GM12872 (cell line): ENCODE measurements at regions not wholly inside any gene's neighbourhood (a gene's known extent, or its start where the extent isn't known, plus 50 kb on each side); places are given as distances from the start of the nearest gene placed in this dataset.

ENCODE experiments used
- TF ChIP-seq, protein P1 (sequence below): IDR thresholded peaks from 3 replicates; pipeline ENCODE4 v1.5.1; 2011; ENCODE audit warnings: low read depth, mild to moderate bottlenecking, low read length, moderate library complexity; ENCODE audit not compliant: insufficient read depth

DNA sequence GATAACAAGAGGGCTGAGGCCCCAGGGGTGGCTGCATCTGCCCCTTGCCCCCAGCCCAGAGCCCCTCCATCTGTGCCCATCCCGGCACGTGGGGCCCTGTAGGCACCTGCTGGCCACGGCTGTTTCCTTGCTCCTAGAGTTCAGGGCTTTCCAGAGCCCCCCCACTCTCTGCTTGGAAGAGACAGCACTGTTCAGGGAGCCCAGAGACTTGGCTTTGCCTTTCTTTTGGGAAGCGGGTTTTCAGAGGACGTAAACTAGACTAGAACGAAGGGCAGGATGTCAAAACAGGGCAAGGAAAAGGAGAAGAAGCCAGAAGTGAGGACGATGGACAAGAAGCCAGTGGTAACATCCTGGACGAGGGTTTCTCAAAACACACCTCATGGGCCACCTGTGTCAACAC, 163.3 kb upstream of the LHX5 start:
- TF ChIP-seq, protein P1, sequence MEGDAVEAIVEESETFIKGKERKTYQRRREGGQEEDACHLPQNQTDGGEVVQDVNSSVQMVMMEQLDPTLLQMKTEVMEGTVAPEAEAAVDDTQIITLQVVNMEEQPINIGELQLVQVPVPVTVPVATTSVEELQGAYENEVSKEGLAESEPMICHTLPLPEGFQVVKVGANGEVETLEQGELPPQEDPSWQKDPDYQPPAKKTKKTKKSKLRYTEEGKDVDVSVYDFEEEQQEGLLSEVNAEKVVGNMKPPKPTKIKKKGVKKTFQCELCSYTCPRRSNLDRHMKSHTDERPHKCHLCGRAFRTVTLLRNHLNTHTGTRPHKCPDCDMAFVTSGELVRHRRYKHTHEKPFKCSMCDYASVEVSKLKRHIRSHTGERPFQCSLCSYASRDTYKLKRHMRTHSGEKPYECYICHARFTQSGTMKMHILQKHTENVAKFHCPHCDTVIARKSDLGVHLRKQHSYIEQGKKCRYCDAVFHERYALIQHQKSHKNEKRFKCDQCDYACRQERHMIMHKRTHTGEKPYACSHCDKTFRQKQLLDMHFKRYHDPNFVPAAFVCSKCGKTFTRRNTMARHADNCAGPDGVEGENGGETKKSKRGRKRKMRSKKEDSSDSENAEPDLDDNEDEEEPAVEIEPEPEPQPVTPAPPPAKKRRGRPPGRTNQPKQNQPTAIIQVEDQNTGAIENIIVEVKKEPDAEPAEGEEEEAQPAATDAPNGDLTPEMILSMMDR, result no peak

DNA sequence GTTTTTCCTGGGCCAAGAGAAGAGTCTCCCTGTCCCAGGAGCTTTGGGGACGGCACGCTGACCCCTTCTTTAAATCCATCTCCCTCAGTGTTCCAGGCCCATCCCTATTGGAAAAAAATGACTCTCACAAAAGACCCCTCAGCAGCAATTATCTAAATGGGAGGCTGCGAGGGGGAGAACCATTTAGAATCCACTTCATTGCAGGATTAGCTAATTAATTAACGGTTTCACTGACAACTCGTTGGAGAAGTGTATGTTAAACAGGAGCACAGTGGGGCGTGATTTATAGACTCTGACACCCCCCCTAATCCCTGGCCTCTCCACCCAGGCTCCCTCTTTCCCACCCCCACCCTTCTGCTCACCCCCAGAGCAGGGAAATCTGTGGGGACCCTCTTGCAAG, 162.8 kb upstream of the LHX5 start:
- TF ChIP-seq, protein P1, result no peak

DNA sequence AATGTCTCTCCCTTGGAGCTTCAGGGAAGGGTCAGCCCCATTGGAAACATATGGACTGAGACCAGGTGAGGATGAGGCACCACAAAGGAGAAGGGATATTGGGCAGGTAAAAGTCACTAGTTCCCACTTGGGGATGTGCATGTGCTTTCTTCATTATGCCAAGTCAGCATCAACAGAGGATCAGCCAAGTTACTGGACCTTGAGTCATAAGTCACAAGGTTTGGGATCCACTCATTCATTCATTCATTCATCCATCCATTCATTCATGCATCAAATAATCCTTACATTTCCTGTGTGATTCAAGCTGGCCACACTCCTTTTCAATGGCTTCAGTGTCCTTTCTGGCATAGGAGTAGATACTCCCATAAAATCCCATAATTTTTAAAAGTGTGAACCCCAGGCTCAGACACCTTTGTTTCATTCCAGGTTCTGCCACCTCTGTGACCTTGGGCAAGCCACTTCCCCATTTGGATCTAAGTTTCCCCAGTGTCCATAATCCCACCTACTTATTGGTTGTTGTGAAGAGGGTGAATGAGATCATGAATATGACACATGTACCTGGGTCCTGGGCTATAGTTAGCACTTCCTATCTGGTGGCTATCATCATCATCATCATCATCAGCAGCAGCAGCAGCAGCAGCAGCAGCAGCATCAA, 162.1 kb upstream of the LHX5 start:
- TF ChIP-seq, protein P1, result no peak

DNA sequence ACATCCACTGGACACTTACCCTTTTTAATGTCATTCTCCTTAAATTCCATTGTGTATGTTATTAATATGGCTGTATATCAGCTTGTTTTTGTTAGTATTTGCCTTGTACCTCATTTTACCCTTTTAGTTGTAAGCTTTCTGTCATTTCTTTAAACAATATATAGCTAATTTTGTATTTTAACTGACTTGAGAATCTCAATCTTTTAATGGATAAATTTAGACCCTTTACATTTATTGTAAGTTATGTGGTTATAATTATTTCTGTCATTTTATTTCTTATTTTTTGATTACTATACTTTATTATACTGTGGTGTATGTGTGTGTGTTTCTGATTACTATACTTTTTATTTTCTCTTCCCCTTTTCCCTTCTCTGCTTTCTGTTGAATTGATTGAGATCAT, 159.0 kb upstream of the LHX5 start:
- TF ChIP-seq, protein P1, result no peak

DNA sequence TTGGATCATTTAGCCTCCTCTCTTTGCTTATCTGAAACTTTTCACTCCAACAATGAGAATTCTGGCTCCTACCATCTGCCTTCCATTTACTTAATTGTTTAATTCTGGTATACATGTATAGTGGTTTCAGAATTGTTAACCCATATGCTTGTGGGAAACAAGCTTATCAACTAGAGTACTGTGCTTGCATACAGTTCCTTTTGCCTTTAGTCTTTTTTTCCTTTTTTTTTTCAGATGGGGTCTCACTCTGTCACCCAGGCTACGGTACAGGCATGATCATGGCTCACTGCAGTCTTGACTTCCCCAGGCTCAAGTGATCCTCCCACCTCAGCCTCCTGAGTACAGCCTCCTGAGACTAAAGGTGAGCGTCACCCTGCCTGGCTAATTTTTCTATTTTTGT, 153.8 kb upstream of the LHX5 start:
- TF ChIP-seq, protein P1, result no peak

DNA sequence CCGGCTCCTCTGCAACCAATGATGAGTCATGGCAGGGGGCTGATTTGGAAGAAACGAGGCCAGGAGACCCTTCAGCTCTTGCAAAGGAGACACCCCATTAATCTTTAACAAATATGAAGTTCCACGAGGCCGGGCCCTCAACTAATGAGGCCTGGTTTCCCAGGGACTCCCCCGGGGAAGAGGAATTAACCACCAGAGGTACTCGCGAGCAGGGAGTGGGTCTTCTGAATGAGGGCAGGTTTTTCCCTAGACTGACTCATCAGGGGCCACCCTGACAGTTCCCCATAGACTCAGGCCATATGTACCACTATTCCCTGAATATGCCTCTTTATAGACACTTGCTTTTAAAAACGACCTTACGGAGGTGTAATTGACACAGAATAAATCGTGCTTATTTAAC, 150.7 kb upstream of the LHX5 start:
- TF ChIP-seq, protein P1, result no peak

DNA sequence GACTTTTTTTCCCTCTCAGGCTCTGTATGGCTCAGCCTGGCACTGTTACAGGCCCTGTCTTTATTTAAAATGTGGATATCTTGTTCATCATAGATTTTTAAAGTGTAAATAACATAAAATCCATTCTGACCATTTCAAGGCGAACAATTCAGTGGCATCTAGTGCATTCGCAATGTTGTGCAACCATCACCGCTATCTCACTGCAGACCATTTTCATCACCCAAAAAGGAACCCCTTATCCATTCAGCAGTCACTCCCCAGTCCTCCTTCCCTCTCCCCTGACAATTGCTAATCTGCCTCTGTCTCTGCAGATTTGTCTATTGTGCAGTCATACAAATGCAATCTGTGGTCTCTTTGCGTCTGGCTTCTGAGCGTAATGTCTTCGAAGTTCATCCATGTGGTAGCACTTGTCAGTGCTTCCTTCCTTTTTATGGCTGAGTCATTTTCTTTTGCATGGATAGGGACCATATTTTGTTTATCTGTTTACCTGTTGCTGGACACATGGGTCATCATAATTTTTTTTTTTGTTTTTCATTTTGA, 148.8 kb upstream of the LHX5 start:
- TF ChIP-seq, protein P1, result no peak

DNA sequence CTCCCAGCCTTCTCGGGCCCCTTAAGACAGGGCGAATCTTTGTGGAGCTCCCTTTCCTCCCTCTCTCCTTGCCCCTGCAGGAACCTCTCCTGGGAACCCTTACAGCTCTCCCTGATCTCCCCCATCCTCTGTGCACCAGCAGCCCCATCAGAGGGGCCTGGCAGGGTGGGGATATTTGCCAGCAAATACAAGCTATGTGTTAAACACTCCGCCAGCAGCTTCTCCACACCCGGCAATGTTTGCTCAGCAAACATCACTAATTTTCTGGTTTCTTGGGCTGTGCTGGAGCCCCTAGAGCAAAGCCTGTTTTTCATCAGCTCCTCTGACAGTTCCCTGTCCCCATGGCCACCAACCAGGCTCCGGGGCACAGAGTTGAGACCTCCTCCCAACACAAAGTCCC, 147.5 kb upstream of the LHX5 start:
- TF ChIP-seq, protein P1, result no peak
